Central memory CD8-positive, alpha-beta T cell (primary cell): ENCODE measurements at regions not wholly inside any gene's neighbourhood (a gene's known extent, or its start where the extent isn't known, plus 50 kb on each side); places are given as distances from the start of the nearest gene placed in this dataset.

Experiments used
- ATAC-seq: fragments of 150-1000 bp; cut with Tn5 transposase; replicated peaks from 2 replicates; pipeline ENCODE4 v1.10.0; 2022; ENCODE audit warnings: mild to moderate bottlenecking, moderate FRiP score, moderate number of reproducible peaks; ENCODE audit not compliant: poor library complexity, severe bottlenecking; ENCODE audit errors: extremely low read depth
- DNase-seq, 2 donors: peaks; one replicate each; pipeline ENCODE4 v3.0.0; 2021; ENCODE audit warnings: low spot score in 2 of 2
- H3K27ac Mint-ChIP-seq: one replicate; pipeline ENCODE4 v1.8.0; 2022; ENCODE audit warnings: low read depth, mild to moderate bottlenecking, moderate library complexity, mixed read lengths
- H3K27me3 Mint-ChIP-seq: one replicate; pipeline ENCODE4 v1.8.0; 2022; ENCODE audit warnings: mixed read lengths
- H3K36me3 Mint-ChIP-seq: one replicate; pipeline ENCODE4 v1.8.0; 2022; ENCODE audit warnings: mild to moderate bottlenecking, moderate library complexity, mixed read lengths; ENCODE audit not compliant: insufficient read depth
- H3K4me1 Mint-ChIP-seq: one replicate; pipeline ENCODE4 v1.8.0; 2022; ENCODE audit warnings: mixed read lengths
- H3K4me3 Mint-ChIP-seq: one replicate; pipeline ENCODE4 v1.8.0; 2022; ENCODE audit warnings: mild to moderate bottlenecking, moderate library complexity, mixed read lengths
- H3K9me3 Mint-ChIP-seq: one replicate; pipeline ENCODE4 v1.8.0; 2022; ENCODE audit warnings: mixed read lengths

DNA sequence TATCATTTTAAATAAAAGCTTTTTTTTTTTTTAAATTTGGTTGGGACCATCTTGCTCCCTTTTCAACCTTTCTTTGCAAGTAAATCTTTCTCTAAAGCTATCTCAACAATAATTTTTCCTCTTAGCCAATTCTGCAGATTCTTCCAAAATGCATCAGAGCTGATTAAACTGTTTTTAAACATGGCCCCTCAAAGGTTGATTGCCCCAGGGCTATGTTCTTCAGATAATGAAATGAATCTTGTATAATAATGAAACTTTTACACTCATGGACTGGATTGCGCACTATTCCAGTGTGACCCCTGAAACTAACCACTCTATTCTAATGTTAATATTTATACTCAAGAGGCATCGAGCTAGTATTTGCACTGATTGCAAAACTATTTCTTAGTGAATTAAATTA lies 222.8 kb upstream of the PRDM9 start:
- peaks cover 7% of the 10 kb centered on the region for H3K9me3 Mint-ChIP-seq
- H3K27me3 Mint-ChIP-seq = no peaks in the 10 kb centered on the region
- no peaks in the 10 kb centered on the region for H3K4me1 Mint-ChIP-seq
- DNase-seq (no peak), ATAC-seq (no peak)
- H3K4me3 Mint-ChIP-seq = no peak overlapping the region
- no peak overlapping the region for H3K27ac Mint-ChIP-seq
- no peaks in the 10 kb centered on the region for H3K36me3 Mint-ChIP-seq

DNA sequence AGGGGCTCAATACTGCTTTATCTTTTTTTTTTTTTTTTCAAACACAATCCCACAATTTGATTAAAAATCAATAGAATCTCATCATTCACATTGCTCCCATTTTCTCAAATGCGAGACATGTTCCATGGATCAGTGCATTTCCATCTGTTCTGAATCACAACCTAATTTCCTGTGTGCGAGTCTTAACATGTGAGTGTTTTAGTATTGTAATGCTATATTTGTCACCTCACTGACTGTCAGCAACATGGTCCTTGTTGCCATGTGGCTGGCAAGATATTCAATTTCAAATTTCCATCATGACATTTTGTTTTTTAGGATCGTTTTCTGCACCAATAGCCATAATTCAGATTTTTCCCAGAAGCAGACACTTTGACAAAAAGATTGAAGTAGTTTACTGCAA lies 233.2 kb upstream of the PRDM9 start:
- Mint-ChIP-seq H3K36me3 (no peaks in the 10 kb centered on the region), H3K9me3 (peaks cover 12% of the 10 kb centered on the region), H3K4me3 (no peak overlapping the region), H3K27ac (no peak overlapping the region), H3K27me3 (no peaks in the 10 kb centered on the region), H3K4me1 (no peaks in the 10 kb centered on the region)
- DNase-seq (no peak), ATAC-seq (no peak)

DNA sequence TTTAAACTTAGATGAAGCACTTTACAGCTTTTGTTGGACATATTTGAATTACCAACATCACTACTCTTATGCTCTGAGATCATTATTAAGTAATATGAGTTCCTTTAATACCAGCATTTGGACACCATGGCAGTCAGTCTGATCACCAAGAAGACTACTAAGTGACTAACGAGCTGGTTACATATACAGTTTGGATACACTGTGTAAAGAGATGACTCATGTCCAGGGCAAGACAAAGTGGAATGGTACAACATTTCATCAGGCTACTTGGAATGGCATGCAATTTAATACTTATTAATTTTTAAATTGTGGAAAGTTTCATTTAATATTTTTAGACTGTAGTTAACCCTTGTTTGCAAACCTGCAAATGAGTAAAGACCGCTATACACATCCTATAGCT lies 237.4 kb upstream of the PRDM9 start:
- no peaks in the 10 kb centered on the region for H3K27me3 Mint-ChIP-seq
- no peaks in the 10 kb centered on the region for H3K36me3 Mint-ChIP-seq
- H3K4me3 Mint-ChIP-seq = no peak overlapping the region
- H3K27ac Mint-ChIP-seq = no peak overlapping the region
- H3K4me1 Mint-ChIP-seq = no peaks in the 10 kb centered on the region
- DNase-seq (no peak), ATAC-seq (no peak)
- no peaks in the 10 kb centered on the region for H3K9me3 Mint-ChIP-seq

DNA sequence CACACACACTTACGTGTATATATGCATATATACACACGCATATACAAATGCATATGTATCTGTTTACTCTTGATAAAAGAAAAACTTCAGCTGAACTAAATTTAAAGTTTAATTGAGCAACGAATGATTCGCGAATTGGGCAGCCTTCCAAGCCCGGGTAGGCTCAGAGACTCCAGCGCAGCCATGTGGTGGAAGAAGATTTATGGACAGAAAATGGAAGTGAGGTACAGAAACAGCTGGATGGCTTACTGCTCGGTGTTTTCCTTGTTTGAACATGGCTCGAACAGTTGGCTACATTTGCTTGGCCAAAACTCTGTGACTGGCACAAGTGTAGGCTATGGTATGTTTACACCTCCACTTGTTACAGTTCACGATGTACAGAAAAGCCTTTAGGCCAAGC lies 239.3 kb upstream of the PRDM9 start:
- Mint-ChIP-seq H3K27ac (no peak overlapping the region), H3K27me3 (no peaks in the 10 kb centered on the region), H3K4me1 (no peaks in the 10 kb centered on the region), H3K4me3 (no peak overlapping the region), H3K36me3 (no peaks in the 10 kb centered on the region), H3K9me3 (no peaks in the 10 kb centered on the region)
- no peak for ATAC-seq
- DNase-seq = no peak

DNA sequence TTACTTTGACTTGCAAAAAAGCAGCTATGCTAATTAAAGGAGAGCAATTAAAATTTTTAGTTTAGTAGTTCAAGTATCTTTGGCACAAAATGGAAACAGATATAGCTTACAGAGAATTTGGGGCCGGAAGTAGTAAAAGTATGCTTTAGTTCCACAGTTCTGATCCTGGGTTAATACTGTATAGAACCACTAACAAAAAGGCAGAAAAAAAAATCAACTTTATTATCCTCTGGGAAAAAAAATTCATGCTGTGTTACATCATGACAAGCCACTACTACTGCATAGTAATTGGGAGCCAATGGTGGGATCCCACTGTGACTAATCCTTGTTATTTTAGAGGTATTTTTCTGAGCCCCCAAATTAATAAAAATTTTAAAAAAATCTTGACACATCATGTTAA lies 246.8 kb upstream of the PRDM9 start:
- ATAC-seq = no peak
- H3K4me3 Mint-ChIP-seq = no peak overlapping the region
- DNase-seq = no peak
- no peaks in the 10 kb centered on the region for H3K27me3 Mint-ChIP-seq
- H3K4me1 Mint-ChIP-seq = no peaks in the 10 kb centered on the region
- H3K27ac Mint-ChIP-seq = no peak overlapping the region
- peaks cover 12% of the 10 kb centered on the region for H3K9me3 Mint-ChIP-seq
- no peaks in the 10 kb centered on the region for H3K36me3 Mint-ChIP-seq

DNA sequence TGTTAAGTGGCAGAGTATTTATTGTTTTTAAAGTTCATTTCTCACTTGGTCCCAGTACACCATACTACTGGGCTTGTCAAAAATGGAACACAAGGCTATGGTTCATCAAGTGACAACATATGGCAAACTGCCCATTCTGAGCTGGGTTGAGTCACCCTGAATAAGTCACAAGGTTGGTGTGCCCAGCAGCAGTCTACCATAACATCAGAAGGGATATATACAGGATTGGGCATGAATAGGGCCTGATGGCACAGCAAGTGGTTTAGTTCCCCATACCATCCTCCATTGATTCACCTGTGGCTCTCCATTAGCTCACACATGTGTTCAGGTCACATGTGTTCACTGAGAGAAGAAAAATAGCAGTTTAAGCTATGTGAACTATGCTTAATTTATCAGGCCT lies 249.8 kb upstream of the PRDM9 start:
- peaks cover 17% of the 10 kb centered on the region for H3K9me3 Mint-ChIP-seq
- no peak for ATAC-seq
- no peaks in the 10 kb centered on the region for H3K36me3 Mint-ChIP-seq
- H3K27ac Mint-ChIP-seq = no peak overlapping the region
- H3K27me3 Mint-ChIP-seq = no peaks in the 10 kb centered on the region
- DNase-seq = no peak
- no peaks in the 10 kb centered on the region for H3K4me1 Mint-ChIP-seq
- H3K4me3 Mint-ChIP-seq = no peak overlapping the region

- Mint-ChIP-seq H3K27me3 (no peaks in the 10 kb centered on the region), H3K9me3 (peaks cover 19% of the 10 kb centered on the region), H3K36me3 (no peaks in the 10 kb centered on the region), H3K27ac (no peak overlapping the region), H3K4me3 (no peak overlapping the region), H3K4me1 (no peaks in the 10 kb centered on the region)
- DNase-seq = no peak
- no peak for ATAC-seq
Observed at GRCh38 chr5:23253621-23254198, 253.7 kb upstream of the PRDM9 start.

GRCh38 chr5:23242891-23243290 lies 264.5 kb upstream of the PRDM9 start:
- Mint-ChIP-seq H3K27me3 (no peaks in the 10 kb centered on the region), H3K27ac (no peak overlapping the region), H3K9me3 (peaks cover 29% of the 10 kb centered on the region), H3K4me3 (no peak overlapping the region), H3K36me3 (peaks cover 2% of the 10 kb centered on the region), H3K4me1 (no peaks in the 10 kb centered on the region)
- ATAC-seq (no peak), DNase-seq (no peak)

GRCh38 chr5:23235246-23235645 lies 272.2 kb upstream of the PRDM9 start:
- Mint-ChIP-seq H3K36me3 (peaks cover 2% of the 10 kb centered on the region), H3K4me3 (no peak overlapping the region), H3K27ac (no peak overlapping the region), H3K4me1 (no peaks in the 10 kb centered on the region), H3K9me3 (peaks cover 16% of the 10 kb centered on the region), H3K27me3 (no peaks in the 10 kb centered on the region)
- ATAC-seq (no peak), DNase-seq (no peak)

DNA sequence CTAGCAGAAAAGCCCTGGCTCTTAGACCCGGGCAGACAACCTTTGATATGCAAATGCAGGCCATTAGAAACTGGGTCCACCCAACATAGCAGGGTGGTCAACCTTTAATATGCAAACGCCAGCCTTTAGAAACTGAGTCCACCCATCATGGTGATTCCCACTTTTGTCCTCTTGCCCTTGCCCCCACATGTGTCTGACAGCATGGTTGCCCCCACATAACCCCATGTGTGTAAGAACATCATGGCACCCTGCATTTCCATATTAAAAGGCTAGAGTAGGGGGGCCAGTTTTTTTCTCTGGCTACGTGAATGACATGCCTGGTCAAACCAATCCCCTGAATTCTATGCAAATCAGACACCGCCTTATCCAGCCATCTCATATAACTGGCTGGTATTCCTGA lies 273.2 kb upstream of the PRDM9 start:
- Mint-ChIP-seq H3K27ac (no peak overlapping the region), H3K9me3 (peaks cover 16% of the 10 kb centered on the region), H3K27me3 (no peaks in the 10 kb centered on the region), H3K4me3 (no peak overlapping the region), H3K4me1 (no peaks in the 10 kb centered on the region), H3K36me3 (peaks cover 2% of the 10 kb centered on the region)
- ATAC-seq (no peak), DNase-seq (no peak)

GRCh38 chr5:23223846-23224245 lies 283.6 kb upstream of the PRDM9 start:
- Mint-ChIP-seq H3K27me3 (no peaks in the 10 kb centered on the region), H3K4me3 (no peak overlapping the region), H3K36me3 (no peaks in the 10 kb centered on the region), H3K4me1 (no peaks in the 10 kb centered on the region), H3K27ac (no peak overlapping the region), H3K9me3 (peaks cover 26% of the 10 kb centered on the region)
- DNase-seq (no peak), ATAC-seq (no peak)

DNA sequence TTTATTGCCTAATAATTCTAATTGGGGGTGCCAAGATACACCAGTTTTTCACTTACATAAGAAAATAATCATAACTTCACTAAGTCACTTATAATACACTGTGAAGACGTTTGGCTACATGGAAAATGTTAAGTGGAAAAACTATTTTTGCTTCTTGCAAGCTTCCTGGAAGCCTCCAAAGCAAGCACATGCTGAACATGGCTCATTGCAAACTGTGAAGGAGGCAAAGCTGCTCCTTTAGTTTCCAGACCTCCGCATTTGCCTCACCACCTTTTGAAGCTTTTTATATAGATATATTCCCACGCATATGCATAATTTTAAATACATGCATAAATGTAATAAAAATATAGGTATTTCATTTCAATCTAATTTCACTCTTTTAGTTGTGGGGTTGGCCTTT lies 285.6 kb upstream of the PRDM9 start:
- Mint-ChIP-seq H3K27ac (no peak overlapping the region), H3K4me3 (no peak overlapping the region), H3K9me3 (peaks cover 27% of the 10 kb centered on the region), H3K36me3 (no peaks in the 10 kb centered on the region), H3K27me3 (no peaks in the 10 kb centered on the region), H3K4me1 (no peaks in the 10 kb centered on the region)
- ATAC-seq = no peak
- no peak for DNase-seq

DNA sequence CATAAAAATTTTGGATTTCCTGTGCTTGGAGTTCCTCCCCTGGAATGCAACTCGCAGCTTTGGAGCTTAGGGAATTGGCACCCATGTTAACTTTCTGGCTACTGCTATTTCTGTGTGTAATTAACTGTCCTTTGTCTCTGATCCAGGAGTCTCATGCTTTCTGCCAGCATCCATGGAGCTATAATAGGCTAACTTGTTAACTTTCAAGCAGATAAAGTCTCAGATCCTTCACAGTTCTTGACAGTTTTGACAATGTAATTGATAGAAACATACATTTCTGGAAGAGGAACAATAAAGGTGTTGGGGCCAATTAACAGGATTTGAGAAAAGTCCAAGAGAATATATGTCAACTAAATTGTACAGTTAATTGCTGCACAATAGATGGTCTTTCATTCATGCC lies 290.2 kb upstream of the PRDM9 start:
- H3K27me3 Mint-ChIP-seq = no peaks in the 10 kb centered on the region
- H3K4me3 Mint-ChIP-seq = no peak overlapping the region
- DNase-seq = no peak
- H3K9me3 Mint-ChIP-seq = peaks cover 23% of the 10 kb centered on the region
- no peak overlapping the region for H3K27ac Mint-ChIP-seq
- H3K4me1 Mint-ChIP-seq = no peaks in the 10 kb centered on the region
- H3K36me3 Mint-ChIP-seq = no peaks in the 10 kb centered on the region
- ATAC-seq = no peak

DNA sequence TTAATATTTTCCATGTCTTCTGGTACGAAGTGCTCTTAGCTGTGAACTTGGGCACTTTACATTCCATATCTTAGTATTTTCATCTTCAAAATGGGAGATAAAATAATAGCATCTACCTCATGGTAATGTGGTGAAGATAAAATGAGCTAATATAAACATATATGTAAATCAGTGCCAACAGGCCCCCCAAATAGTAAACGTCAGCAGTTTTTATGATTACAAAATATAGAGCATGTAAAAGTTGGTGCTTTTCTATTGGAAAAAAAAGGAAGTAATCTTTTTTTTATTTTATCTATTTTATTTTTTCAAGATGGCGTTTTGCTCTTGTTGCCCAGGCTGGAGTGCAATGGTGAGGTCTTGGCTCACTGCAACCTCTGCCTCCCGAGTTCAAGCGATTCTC lies 291.1 kb upstream of the PRDM9 start:
- H3K27ac Mint-ChIP-seq = no peak overlapping the region
- peaks cover 31% of the 10 kb centered on the region for H3K9me3 Mint-ChIP-seq
- H3K4me3 Mint-ChIP-seq = no peak overlapping the region
- no peaks in the 10 kb centered on the region for H3K27me3 Mint-ChIP-seq
- ATAC-seq (no peak), DNase-seq (no peak)
- H3K36me3 Mint-ChIP-seq = no peaks in the 10 kb centered on the region
- H3K4me1 Mint-ChIP-seq = no peaks in the 10 kb centered on the region
